RCC 7860 (cell line): ENCODE measurements at regions not wholly inside any gene's neighbourhood (a gene's known extent, or its start where the extent isn't known, plus 50 kb on each side); places are given as distances from the start of the nearest gene placed in this dataset.
"Not testable (repeated sequence)": the region's sequence is repeated elsewhere in the genome, so short reads cannot be mapped to it uniquely, and the experiment has no call there.

Experiments used
- DNase-seq: peaks from one replicate; pipeline ENCODE4 v3.0.0-alpha.2; 2015; ENCODE audit warnings: low spot score
- FAIRE-seq: peaks from 2 replicates; lab custom pipeline; 2012; peaks lifted over from hg19 to GRCh38; lab: Jason Lieb, UNC

DNA sequence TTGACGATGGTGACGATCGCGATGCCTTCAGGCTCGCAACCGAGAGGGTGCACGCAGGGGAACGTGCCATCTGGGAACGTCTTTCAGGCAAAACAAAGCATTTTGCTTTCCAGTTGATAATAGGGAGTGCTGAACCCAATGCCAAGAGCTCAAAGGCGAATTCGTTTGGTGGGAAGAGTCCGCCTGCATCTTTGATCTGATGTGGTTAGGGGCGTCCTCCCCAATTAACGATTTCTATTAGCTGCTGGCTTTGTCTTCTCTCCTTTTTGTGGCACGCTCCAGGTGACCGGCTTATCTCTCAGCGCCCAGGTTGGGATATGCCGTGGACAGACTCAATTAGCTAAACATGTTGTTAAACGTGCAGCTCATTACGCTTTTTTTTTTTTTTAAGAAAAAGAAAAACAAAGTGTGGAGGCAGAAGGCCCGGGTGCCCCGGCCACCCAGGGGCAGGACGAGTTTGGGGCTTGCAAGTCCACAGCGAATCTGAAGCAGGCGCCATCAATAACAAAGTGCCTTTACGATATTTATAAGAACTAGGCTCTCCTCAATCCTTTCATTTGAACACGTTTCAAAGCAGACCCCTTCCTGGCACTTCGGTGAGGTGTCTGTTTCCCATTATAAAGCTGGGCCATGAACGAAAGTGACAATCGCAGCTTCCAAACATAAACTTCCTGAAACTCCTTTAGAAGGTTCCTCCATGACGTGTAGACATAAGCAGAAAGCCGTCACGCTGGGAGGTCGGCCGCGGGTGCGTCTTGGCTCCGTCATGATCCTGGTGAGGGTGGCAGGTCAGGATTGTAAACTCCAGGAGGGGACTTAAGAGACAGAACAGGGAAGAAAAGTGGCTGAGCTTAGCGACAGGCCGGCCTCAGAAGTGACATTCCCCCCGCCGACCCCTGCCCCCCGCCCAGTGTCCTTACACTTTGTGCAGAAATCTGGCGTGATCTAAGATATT lies 155.3 kb downstream of the LAT start:
- DNase-seq, FAIRE-seq: not testable (repeated sequence)

DNA sequence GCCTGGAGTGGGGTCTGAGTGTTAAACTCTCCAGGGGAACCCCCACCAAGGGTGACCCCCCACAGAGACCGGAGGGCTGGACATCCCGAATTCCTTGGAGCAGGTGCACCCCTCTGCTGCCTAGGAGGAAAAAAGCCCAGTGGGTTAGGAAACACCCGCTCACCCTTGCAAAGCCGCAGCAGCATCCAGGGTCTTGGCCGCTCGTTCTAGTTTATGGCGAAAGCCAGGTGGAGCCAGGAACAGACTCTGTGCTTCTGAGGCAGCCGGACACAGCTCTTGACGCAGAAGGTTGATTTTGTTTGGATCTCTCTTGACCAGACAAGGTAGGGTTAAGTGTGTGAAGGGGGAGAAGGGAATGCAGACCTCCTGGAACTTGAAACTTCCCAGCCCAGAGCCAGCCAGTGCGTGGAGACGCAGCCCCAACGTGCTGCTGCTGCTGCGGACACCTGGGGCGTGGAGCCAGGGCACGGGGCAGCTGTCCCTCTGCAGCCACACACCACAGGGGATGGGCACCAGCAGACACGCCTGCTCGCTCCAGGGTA lies 154.5 kb downstream of the LAT start:
- DNase-seq (no peak), FAIRE-seq (no peak)

DNA sequence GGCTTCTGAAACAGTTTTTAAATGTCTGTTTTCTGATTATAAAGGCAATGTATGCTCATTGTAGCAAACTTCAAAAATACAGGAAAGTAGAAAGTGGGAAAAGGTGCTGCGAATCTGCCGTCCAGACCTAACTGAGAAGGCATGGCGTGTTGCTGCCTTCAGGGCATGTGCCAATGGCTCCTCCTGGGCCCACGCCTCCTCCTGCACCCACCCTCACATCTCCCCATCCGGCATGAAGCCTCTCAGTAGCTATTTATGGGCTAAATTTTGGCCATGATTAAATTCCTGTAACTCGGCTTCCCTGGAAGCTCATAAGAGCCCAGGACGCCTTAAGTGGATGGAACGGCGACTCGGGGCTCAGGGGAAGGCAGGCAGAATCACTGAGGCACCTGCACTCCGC lies 153.8 kb downstream of the LAT start:
- not testable (repeated sequence) for DNase-seq, FAIRE-seq

DNA sequence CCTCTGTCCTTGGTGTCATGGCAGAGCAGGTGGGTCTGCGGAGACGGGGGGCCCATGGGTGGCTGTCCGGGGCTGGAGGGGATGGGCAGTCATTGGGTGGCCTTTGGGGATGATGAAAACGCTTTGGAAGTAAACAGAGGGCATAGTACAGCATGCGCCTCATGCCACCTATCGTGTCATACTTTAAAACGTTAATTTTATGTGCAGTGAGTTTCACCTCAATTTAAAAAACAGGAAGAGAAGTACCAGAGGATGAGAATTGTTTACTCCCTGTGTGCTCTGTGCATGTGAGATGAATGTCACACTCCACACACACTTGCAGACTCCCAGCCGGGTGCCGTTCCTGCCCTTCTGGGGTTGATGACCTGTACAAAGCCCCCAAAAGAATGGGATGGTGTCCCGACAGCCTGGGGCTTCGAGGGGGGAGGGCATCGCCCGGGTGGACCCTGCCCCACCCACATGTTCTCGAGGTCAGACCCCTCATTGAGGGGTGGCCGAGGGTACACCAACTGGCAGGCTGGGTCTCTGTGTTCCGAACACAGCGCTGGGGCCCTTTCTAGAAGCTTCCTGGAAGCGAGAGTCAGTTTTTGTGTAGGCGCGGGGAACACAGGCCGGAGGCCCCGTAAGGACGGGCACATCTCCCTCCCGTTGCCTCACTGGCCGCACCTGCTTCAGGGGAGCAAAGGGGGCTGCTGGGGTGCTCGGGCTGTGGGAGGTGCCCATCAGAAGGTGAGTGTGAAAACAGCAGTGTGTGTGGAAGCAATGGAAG lies 153.2 kb downstream of the LAT start:
- not testable (repeated sequence) for DNase-seq, FAIRE-seq

- DNase-seq, FAIRE-seq: not testable (repeated sequence)
These were observed 152.6 kb downstream of the LAT start for GRCh38 chr16:29137461-29137860.

GRCh38 chr16:29136916-29137315 lies 152.1 kb downstream of the LAT start:
- DNase-seq, FAIRE-seq: not testable (repeated sequence)

GRCh38 chr16:29136046-29136696 lies 151.3 kb downstream of the LAT start:
- not testable (repeated sequence) for DNase-seq, FAIRE-seq

DNA sequence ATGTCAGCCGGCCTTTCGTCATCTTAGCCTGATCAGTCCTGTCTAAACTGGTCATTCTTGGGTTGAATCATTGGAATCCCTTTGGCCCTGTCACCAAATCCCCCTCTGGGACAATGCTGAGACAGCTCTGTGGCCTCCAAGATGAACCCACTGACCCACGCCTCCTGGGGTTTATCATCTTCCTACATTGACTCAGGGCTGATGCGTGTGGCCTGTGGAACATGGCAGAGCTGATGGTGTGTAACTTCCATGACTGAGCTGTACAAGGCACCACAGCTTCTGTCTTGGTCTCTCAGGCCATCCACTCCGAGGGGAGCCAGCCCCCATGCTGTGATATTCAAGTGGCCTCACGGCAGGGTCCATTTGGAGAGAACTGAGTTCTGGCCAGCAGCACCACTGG lies 150.2 kb downstream of the LAT start:
- not testable (repeated sequence) for DNase-seq, FAIRE-seq

DNA sequence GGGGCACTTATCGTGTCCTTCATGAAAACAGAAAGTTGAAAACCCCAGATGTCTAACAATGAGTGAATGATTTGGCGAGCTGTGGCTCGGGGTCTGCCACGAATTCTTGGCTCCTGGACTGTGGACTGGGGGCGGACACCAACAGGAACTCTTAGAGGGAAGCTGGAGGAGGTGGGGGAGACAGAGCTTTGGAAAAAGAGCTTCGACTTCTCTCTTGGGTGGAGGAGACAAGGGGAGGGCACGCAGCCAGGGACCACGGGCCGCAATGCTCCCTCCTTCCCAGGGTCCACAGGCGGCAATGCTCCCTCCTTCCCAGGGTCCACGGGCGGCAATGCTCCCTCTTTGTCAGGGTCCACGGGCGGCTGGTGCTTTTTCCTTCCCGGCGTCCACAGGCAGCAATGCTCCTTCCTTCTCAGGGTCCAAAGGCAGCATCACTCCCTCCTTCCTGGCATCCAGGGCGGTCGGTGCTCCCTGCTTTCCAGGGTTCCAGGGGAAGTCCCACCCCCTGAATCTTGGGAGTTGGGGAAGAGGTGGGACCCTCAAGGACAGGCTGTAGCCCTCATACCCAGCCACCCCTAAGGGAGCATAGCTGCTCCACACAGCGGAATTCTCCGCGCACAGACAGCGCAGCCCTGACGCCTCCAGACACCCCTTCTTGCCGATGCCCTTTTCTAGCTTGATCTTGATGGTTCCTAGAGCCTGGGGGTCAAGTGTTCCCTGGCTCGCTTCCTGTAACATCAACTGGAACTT lies 149.0 kb downstream of the LAT start:
- not testable (repeated sequence) for FAIRE-seq, DNase-seq

GRCh38 chr16:29132869-29133268 lies 148.0 kb downstream of the LAT start:
- not testable (repeated sequence) for FAIRE-seq

DNA sequence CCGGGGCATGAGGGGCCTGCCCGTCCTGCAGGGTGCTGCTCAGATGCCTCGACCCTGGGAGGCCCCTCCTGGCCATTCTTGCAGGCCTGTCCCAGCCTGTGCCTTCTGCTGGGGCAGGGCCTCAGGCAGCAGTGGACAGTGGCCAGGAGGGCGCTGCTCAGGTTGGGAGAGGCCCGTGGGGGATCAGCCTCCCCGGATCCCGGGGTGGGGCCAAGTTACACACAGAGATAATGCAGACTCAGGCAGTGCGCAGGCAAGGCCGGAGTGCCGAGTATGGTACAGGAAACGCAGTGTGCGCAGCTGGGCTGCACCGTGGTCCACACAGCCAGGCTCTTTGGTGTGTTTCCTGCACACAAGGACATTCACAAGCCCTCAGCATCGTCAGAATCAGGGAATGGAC lies 147.6 kb downstream of the LAT start:
- not testable (repeated sequence) for DNase-seq, FAIRE-seq

More at GRCh38 chr16:29132869-29133268, 148.0 kb downstream of the LAT start:
- not testable (repeated sequence) for DNase-seq

- DNase-seq, FAIRE-seq: not testable (repeated sequence)
These were observed 146.3 kb downstream of the LAT start for GRCh38 chr16:29130901-29131851.

- not testable (repeated sequence) for FAIRE-seq, DNase-seq
These were observed 145.4 kb downstream of the LAT start for GRCh38 chr16:29130131-29130711.

DNA sequence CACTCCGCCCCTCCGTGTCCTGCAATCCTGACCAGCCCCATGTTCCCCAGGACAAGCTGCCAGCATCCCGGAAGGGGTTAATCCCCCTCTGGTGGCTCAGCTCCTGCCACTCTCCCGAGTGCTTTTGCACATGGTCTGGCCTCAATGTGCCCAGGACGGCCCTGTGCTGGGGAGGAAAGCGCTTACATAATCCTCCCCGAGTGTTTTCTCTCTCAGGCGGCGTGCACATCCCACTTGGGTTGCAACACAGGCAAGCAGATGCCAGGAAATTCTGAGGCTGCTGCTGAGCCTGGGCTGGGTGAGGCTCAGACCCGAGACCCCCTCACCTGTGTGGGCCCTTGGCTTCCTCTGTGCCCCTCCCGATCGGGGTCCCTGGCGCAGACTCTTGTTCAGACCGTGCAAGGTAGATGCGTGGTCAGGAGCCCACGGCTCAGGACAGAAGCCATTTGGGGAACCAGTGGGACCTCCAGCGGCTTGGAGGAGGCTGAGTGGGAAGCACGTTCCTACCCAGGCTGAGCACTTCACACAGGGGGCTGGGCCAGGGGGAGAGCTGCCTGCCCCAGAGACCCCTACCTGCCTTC lies 144.7 kb downstream of the LAT start:
- not testable (repeated sequence) for DNase-seq, FAIRE-seq

GRCh38 chr16:29128732-29129457 lies 144.0 kb downstream of the LAT start:
- not testable (repeated sequence) for FAIRE-seq, DNase-seq

- not testable (repeated sequence) for DNase-seq, FAIRE-seq
These were observed 143.1 kb downstream of the LAT start for GRCh38 chr16:29127806-29128420.

- FAIRE-seq (no peak), DNase-seq (no peak)
These were observed 141.8 kb downstream of the LAT start for GRCh38 chr16:29126616-29127015.
